Hypothalamus (tissue), 51 donors: ENCODE measurements at regions not wholly inside any gene's neighbourhood (a gene's known extent, or its start where the extent isn't known, plus 50 kb on each side); places are given as distances from the start of the nearest gene placed in this dataset.

Experiments used
- DNase-seq, 51 donors: peaks; one replicate each; lab custom pipeline; 2025; lab: John Stamatoyannopoulos, UW

- no peak for DNase-seq
Measured at GRCh38 chr9:2243666-2244555, 228.8 kb downstream of the SMARCA2 start.

DNA sequence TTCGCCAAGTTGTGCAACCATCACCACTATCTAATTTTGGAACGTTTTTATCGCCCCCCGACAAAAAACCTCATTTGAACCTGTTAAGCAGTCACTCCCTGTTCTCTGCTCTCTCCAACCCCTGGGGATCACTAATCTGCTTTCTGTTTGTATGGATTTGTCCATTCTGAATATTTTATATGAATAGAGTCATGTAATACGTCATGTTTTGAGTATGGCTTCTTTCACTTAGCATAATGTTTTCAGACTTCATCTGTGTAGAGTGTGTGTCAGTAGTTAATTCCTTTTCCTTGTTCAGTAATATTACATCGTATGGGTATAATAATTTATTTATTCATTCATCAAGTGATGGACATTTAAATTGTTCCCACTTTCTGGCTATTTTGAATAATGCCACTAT is 232.2 kb downstream of the SMARCA2 start:
- no peak for DNase-seq

DNA sequence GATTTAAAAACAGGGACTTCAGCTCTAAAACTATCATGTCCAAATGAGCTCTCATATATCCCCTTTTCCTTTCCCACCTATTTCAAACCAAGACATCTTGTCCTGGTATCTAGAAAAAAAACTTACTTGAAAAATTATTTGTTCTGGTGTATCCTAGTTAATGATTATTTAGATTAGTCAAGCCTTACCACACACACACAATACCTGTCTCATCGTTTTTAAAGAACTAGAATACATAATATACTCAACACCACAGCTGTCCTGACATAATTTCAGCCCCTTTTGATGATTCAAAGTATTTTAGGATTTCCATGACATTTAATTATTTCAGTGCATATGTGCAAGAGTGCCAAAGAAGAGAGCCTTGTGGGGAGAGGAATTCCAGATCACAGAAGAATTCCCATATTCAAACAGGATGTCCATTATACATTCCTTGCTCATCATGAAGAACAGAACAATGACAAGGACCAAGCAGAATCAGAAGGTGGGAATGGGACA is 233.7 kb downstream of the SMARCA2 start:
- DNase-seq = no peak

DNA sequence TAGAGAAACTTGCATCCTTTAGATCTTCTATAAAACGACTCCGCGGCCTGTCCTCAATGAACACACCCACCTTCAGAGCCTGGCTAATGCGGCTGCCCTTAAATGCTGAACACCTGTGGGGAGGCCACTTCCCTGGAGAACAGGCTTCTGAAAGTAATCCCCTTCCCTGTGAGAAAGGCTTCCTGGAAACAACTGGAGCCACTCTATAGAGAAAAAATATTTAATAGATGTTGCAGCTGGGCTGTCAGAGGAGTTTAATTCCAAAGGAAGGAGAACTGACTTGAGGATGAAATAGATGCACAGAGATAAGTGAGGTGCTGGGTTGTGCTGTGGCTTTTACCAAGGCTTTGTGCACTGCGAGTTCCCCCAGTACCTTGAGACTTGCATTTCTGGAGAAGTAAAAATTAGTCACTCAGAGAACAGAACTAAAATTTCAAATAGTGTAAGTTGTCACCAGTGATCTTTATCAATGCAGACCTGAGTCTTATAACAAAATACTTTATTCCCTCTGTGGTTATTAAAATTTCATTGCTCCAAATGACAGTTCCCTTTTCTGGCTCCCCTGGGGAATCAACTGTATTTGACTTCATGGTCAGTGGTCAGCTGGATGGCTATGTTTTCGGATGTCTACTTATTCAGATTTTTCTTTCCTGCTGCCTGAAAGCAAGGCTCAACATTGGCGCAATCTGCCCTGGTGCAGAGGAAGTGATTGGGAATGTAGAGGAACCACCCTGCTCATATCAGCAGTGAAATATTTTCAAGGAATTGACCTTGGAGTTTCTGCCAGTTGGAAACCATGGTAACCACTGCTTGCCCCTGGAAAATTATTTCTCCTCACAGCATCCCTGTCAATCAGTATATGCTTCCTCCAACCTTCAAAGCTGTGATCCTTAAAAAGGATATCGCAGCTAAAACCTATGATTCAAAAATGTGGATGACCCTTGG is 238.8 kb downstream of the SMARCA2 start:
- no peak for DNase-seq

GRCh38 chr9:2255128-2255527 is 240.0 kb downstream of the SMARCA2 start:
- no peak for DNase-seq

- DNase-seq = no peak
Measured at GRCh38 chr9:2257248-2257929, 242.2 kb downstream of the SMARCA2 start.

- peak in 8 of 51 donors; percentile 3 to 51 (median 26) for DNase-seq
Measured at GRCh38 chr9:2260417-2261306, 245.5 kb downstream of the SMARCA2 start.

DNA sequence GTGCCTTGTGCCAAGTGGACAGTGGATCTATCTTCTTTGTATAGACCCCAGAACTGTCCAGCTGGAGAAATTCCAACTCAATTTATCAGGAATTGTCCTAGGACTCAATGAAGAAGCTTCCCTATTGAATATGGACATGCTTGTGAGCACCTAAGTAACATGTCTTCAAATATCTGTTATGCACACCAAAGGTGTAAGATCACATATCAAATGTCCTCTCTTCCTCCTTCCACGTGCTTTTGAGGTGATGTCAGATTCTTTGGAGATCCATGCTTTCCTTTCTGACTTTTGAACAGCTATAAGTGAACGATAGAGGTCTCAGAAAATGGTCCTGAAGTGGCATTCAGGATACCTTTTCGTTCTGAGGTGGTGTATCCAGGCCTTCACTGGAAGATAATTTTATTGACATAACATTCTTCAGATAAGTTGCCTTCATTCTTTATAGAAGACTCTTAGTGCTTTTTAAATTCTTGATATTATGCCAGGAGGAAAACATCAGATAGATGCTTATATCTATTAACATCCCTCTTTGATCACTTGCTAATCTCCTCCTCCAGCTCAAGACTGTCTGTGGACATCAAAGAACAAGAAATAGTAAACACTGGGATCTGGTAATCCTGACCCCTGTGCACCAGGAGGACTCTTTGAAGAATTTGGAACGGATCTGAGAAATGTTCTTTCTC is 246.4 kb downstream of the SMARCA2 start:
- no peak for DNase-seq

DNA sequence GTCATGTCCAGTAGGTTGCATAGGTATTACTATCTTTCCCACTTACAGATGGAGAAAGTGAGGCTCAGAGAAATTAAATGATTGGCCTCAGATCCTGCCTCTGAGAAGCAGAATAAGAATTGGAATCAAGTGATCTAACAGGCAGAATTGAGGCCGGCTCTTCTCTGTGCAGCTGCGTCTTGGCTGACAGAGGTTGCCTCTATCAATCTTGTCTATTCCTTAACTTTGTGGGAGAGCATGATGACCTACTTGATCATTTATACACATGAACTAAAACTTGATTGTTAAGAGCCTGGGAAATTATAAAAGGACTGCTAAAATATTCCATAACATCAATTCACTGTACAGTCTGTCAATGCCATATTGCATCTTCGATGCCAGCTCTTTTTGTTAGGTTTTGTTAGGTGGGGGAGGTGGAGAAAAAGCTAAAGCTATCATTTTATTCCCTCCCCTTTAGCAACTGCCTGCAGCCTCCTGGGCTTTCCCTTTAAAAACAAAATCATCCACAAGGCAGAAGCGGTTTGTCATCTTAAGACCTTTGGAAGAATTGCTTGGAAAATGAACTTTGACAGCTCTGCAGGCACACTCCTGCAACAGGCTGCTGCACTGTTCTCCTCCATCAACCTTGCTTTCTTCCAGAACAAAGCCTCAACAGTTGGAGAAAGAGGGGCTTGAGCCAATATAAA is 247.4 kb downstream of the SMARCA2 start:
- no peak for DNase-seq

- DNase-seq = no peak
Measured at GRCh38 chr9:2263111-2263510, 248.0 kb downstream of the SMARCA2 start.

- DNase-seq = no peak
Measured at GRCh38 chr9:2263665-2264064, 248.5 kb downstream of the SMARCA2 start.

DNA sequence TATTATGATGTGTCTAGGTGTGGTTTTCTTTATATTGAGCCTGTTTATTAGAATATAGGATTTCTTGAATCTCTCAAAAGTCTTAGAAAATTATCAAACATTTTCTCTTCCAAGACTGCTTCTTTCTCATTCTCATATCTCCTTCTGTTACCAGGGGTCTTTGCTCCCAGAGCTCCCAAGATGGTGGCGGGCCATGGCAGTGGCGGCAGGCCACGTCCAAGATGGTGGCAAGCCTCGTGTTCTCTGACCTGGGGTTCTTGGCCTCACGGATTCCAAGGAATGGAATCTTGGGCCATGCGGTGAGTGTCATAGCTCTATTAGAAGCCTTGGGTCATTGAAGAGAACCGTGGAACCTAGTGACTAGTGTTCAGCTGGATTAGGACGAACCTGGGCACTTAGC is 248.9 kb downstream of the SMARCA2 start:
- no peak for DNase-seq

DNA sequence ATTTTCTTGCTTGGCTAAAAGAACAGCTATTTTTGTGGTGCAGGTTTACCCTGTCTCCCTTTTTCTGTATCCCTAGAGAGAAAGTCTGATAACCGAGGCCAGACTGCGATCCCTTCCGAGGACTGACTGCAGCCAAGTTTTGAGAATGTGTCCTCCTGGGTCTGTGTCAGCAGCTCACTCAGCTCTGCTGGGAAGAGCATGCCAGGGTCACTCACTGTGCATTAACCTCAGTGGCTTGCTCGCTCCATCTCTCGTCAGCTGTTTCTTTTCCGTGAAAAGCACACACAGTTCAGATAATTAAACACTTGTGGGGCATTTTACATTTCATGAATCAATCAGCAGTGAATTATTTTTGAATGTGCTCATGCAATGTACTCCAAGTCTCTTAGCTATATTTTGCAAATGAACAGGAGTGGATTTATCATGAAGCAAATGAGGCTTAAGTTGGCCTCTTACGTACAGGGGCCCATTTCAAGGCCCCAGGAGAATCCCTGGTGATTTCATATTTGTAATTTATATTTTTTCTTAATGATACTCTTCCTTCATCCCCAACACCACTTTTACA is 252.1 kb downstream of the SMARCA2 start:
- DNase-seq = peak in 1 of 51 donors; percentile 1

GRCh38 chr9:2269778-2270177 is 254.6 kb downstream of the SMARCA2 start:
- DNase-seq = no peak

DNA sequence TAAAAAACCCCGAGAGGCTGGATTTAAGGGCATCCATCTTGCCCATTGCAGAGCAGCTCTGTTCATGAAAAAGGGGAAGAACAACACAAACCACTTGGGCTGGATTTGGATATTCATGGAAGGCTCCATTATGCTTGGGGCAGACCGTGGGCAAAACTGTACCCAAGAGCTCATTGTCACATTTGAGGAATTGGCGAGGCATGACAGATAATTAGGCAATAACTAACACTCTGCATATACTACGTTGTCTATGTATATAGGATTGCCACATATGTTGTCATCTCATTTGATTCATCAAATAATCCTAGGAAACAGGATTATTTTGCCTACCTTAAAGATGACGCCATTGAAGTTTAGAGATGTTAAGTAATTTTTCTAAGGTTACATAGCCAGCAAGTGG is 255.4 kb downstream of the SMARCA2 start:
- DNase-seq = no peak

- peak in 4 of 51 donors; percentile 1 to 16 (median 8) for DNase-seq
Measured at GRCh38 chr9:2271426-2271825, 256.3 kb downstream of the SMARCA2 start.

- DNase-seq = no peak
Measured at GRCh38 chr9:2274762-2275161, 259.6 kb downstream of the SMARCA2 start.

GRCh38 chr9:2276296-2276695 is 261.1 kb downstream of the SMARCA2 start:
- DNase-seq = no peak
